Keratinocyte (primary cell): ENCODE measurements at regions not wholly inside any gene's neighbourhood (a gene's known extent, or its start where the extent isn't known, plus 50 kb on each side); places are given as distances from the start of the nearest gene placed in this dataset.

Experiments used
- DNase-seq: peaks from one replicate; pipeline ENCODE4 v3.0.0-alpha.2; 2011; ENCODE audit warnings: low read depth, missing footprints, low spot score
- FAIRE-seq: peaks from 2 replicates; lab custom pipeline; 2011; peaks lifted over from hg19 to GRCh38; lab: Jason Lieb, UNC
- H2AFZ ChIP-seq: 2 replicates; pipeline ENCODE4 v1.6.0; 2012; ENCODE audit warnings: low read length, control low read depth, inconsistent platforms; ENCODE audit not compliant: control insufficient read depth
- H3K27ac ChIP-seq: 2 replicates; pipeline ENCODE4 v1.5.1; 2011; ENCODE audit warnings: low read length; ENCODE audit not compliant: control insufficient read depth, insufficient read depth
- H3K27me3 ChIP-seq: 3 replicates; pipeline ENCODE4 v1.6.0; 2011; ENCODE audit warnings: low read length; ENCODE audit not compliant: control insufficient read depth, insufficient read depth; ENCODE audit errors: extremely low read depth
- H3K36me3 ChIP-seq, 2 experiments: 2 replicates in 1 of 2; 3 replicates in 1 of 2; pipeline ENCODE4 v1.5.1; 2011; ENCODE audit warnings: low read length in 2 of 2, mild to moderate bottlenecking in 1 of 2; ENCODE audit not compliant: control insufficient read depth in 2 of 2, insufficient read depth in 2 of 2; ENCODE audit errors: extremely low read depth in 1 of 2
- H3K4me1 ChIP-seq: 3 replicates; pipeline ENCODE4 v1.5.1; 2011; ENCODE audit warnings: low read length; ENCODE audit not compliant: control insufficient read depth, insufficient read depth; ENCODE audit errors: extremely low read depth
- H3K4me2 ChIP-seq: 3 replicates; pipeline ENCODE4 v1.6.0; 2011; ENCODE audit warnings: low read depth, low read length; ENCODE audit not compliant: control insufficient read depth, insufficient read depth; ENCODE audit errors: extremely low read depth
- H3K4me3 ChIP-seq, 3 experiments: fragments of 200-600 bp in 1 of 3; sonication (generic) in 1 of 3; 2 replicates in 2 of 3; 3 replicates in 1 of 3; pipeline ENCODE4 v1.5.1; 2011 to 2016; ENCODE audit warnings: low read length in 3 of 3, mild to moderate bottlenecking in 3 of 3, control low read depth in 2 of 3, inconsistent platforms in 1 of 3, low read depth in 1 of 3, mixed read lengths in 1 of 3, mixed run types in 1 of 3, moderate library complexity in 1 of 3; ENCODE audit not compliant: control insufficient read depth in 2 of 3, insufficient read depth in 2 of 3; ENCODE audit errors: extremely low read depth in 1 of 3
- H3K79me2 ChIP-seq: 2 replicates; pipeline ENCODE4 v1.6.0; 2012; ENCODE audit warnings: low read length; ENCODE audit not compliant: control insufficient read depth, insufficient read depth
- H3K9ac ChIP-seq: 3 replicates; pipeline ENCODE4 v1.6.0; 2011; ENCODE audit warnings: low read length; ENCODE audit not compliant: control insufficient read depth, insufficient read depth; ENCODE audit errors: extremely low read depth
- H3K9me1 ChIP-seq: 3 replicates; pipeline ENCODE4 v1.6.0; 2011; ENCODE audit warnings: low read length; ENCODE audit not compliant: control insufficient read depth, insufficient read depth; ENCODE audit errors: extremely low read depth
- H3K9me3 ChIP-seq: 2 replicates; pipeline ENCODE4 v1.5.1; 2012; ENCODE audit warnings: low read depth, low read length; ENCODE audit not compliant: control insufficient read depth
- H4K20me1 ChIP-seq: 3 replicates; pipeline ENCODE4 v1.6.0; 2011; ENCODE audit warnings: low read length; ENCODE audit not compliant: control insufficient read depth, insufficient read depth; ENCODE audit errors: extremely low read depth
- CTCF ChIP-seq, 3 experiments: IDR thresholded peaks in 1 of 3; conservative IDR thresholded peaks in 1 of 3; optimal IDR thresholded peaks in 1 of 3; 2 replicates in 2 of 3; 3 replicates in 1 of 3; pipeline versions ENCODE3 to v1.5.1; 2011; ENCODE audit warnings: low read length in 3 of 3, mild to moderate bottlenecking in 3 of 3, moderate library complexity in 2 of 3, control low read depth in 1 of 3, inconsistent platforms in 1 of 3; ENCODE audit not compliant: insufficient read depth in 2 of 3; ENCODE audit errors: extremely low read depth in 1 of 3
- EZH2 ChIP-seq: IDR thresholded peaks from one replicate; pipeline ENCODE4 v1.6.1; 2012; ENCODE audit warnings: inconsistent platforms, mild to moderate bottlenecking, low read length, moderate library complexity
- dilution Hi-C: fragments of 300-500 bp; cut with MboI; formaldehyde crosslinking; loops from one replicate; pipeline ENCODE4 v1.7.0; 2020; ENCODE audit warnings: low sequenced_read_pairs; ENCODE audit not compliant: extremely low pct_ligation_motif_present

- Histone ChIP-seq H3K36me3 (no peaks in the 10 kb centered on the region), H3K4me1 (peaks cover 4% of the 10 kb centered on the region), H3K4me3 (no peak overlapping the region), H3K27me3 (no peaks in the 10 kb centered on the region), H3K27ac (no peak overlapping the region), H3K9me3 (no peaks in the 10 kb centered on the region), H2AFZ (no peak overlapping the region), H4K20me1 (no peaks in the 10 kb centered on the region), H3K9ac (no peak overlapping the region), H3K9me1 (no peaks in the 10 kb centered on the region), H3K79me2 (no peaks in the 10 kb centered on the region), H3K4me2 (no peak overlapping the region)
- TF ChIP-seq EZH2 = no peak
- DNase-seq = no peak
- FAIRE-seq = no peak
- dilution Hi-C loops = no loop called here
Measured at GRCh38 chr6:148217051-148217450, 125.6 kb upstream of the SASH1 start.

GRCh38 chr6:148217921-148218320, 124.7 kb upstream of the SASH1 start:
- Histone ChIP-seq H3K27ac (no peak overlapping the region), H3K9me3 (no peaks in the 10 kb centered on the region), H3K4me3 (no peak overlapping the region), H4K20me1 (no peaks in the 10 kb centered on the region), H3K27me3 (no peaks in the 10 kb centered on the region), H3K4me2 (no peak overlapping the region), H3K79me2 (no peaks in the 10 kb centered on the region), H3K36me3 (no peaks in the 10 kb centered on the region), H2AFZ (no peak overlapping the region), H3K4me1 (peaks cover 4% of the 10 kb centered on the region), H3K9me1 (no peaks in the 10 kb centered on the region), H3K9ac (no peak overlapping the region)
- dilution Hi-C loops = no loop called here
- DNase-seq = no peak
- FAIRE-seq = no peak
- TF ChIP-seq CTCF (optimal IDR thresholded peaks at IDR 0.05 in 1 of 3, IDR thresholded peaks at IDR 0.05 in 1 of 3, conservative IDR thresholded peaks at IDR 0.05 in 1 of 3; ENCODE audit: extremely low read depth in 1 of 3, insufficient read depth in 2 of 3, low read length in 3 of 3) (no peak), EZH2 (no peak)

- TF ChIP-seq CTCF (optimal IDR thresholded peaks at IDR 0.05 in 1 of 3, IDR thresholded peaks at IDR 0.05 in 1 of 3, conservative IDR thresholded peaks at IDR 0.05 in 1 of 3; ENCODE audit: extremely low read depth in 1 of 3, insufficient read depth in 2 of 3, low read length in 3 of 3) (no peak), EZH2 (no peak)
- Histone ChIP-seq H3K4me1 (peaks cover 10% of the 10 kb centered on the region), H3K27ac (no peak overlapping the region), H4K20me1 (no peaks in the 10 kb centered on the region), H3K27me3 (no peaks in the 10 kb centered on the region), H2AFZ (no peak overlapping the region), H3K4me3 (no peak overlapping the region), H3K36me3 (no peaks in the 10 kb centered on the region), H3K9ac (no peak overlapping the region), H3K4me2 (no peak overlapping the region), H3K79me2 (no peaks in the 10 kb centered on the region), H3K9me1 (no peaks in the 10 kb centered on the region), H3K9me3 (no peaks in the 10 kb centered on the region)
- FAIRE-seq (no peak), DNase-seq (no peak)
- dilution Hi-C loops = no loop called here
Measured at GRCh38 chr6:148218542-148219258, 123.9 kb upstream of the SASH1 start.
